ENCODE measurements at regions not wholly inside any gene's neighbourhood (a gene's known extent, or its start where the extent isn't known, plus 50 kb on each side); places are given as distances from the start of the nearest gene placed in this dataset.

GRCh38 chr2:204365811-204366210, 179.5 kb upstream of the PARD3B start:
- no peaks in the 10 kb centered on the region for H3F3A ChIP-seq (ENCODE audit: insufficient read depth, low read length)
- H3K9ac ChIP-seq (ENCODE audit: low read length), result no peak overlapping the region
- H4K20me1 ChIP-seq (ENCODE audit: insufficient read depth, low read length), result no peaks in the 10 kb centered on the region
- DNase-seq, result no peak
- no peak overlapping the region for H3K27ac ChIP-seq (ENCODE audit: low read length)
- H3K4me3 ChIP-seq (ENCODE audit: low read length), result no peak overlapping the region
- no peak overlapping the region for H2AFZ ChIP-seq (ENCODE audit: low read length)
- TF ChIP-seq EZH2 (optimal IDR thresholded peaks at IDR 0.05; ENCODE audit: low read depth, low read length) (no peak), CTCF (IDR thresholded peaks at IDR 0.05; ENCODE audit: low read length) (no peak), EZH2phosphoT487 (IDR thresholded peaks at IDR 0.05; ENCODE audit: low read length) (no peak)
- no peaks in the 10 kb centered on the region for H3K9me2 ChIP-seq (replicated peaks; ENCODE audit: insufficient read depth, low read length)
- no peaks in the 10 kb centered on the region for H3K4me1 ChIP-seq (ENCODE audit: low read length)
- H3K79me2 ChIP-seq (ENCODE audit: low read length), result no peaks in the 10 kb centered on the region
- H3K36me3 ChIP-seq (replicated peaks; ENCODE audit: insufficient read depth, low read length), result no peaks in the 10 kb centered on the region
- no peak overlapping the region for H3K4me2 ChIP-seq (ENCODE audit: low read depth, low read length)
- H3K27me3 ChIP-seq (replicated peaks; ENCODE audit: insufficient read depth, low read length), result no peaks in the 10 kb centered on the region
- H3K9me3 ChIP-seq (replicated peaks; ENCODE audit: insufficient read depth, low read length), result no peaks in the 10 kb centered on the region

- TF ChIP-seq CTCF (IDR thresholded peaks at IDR 0.05; ENCODE audit: low read length) (no peak), EZH2 (optimal IDR thresholded peaks at IDR 0.05; ENCODE audit: low read depth, low read length) (no peak)
- Histone ChIP-seq H3K9me3 (replicated peaks; ENCODE audit: insufficient read depth, low read length) (no peaks in the 10 kb centered on the region), H3K27me3 (replicated peaks; ENCODE audit: insufficient read depth, low read length) (no peaks in the 10 kb centered on the region), H4K20me1 (ENCODE audit: insufficient read depth, low read length) (no peaks in the 10 kb centered on the region), H3K79me2 (ENCODE audit: low read length) (no peaks in the 10 kb centered on the region), H3K4me1 (ENCODE audit: low read length) (no peaks in the 10 kb centered on the region), H3K9ac (ENCODE audit: low read length) (no peak overlapping the region), H3K4me2 (ENCODE audit: low read depth, low read length) (no peak overlapping the region), H3K36me3 (replicated peaks; ENCODE audit: insufficient read depth, low read length) (no peaks in the 10 kb centered on the region), H3K4me3 (ENCODE audit: low read length) (no peak overlapping the region), H3F3A (ENCODE audit: insufficient read depth, low read length) (no peaks in the 10 kb centered on the region), H2AFZ (ENCODE audit: low read length) (no peak overlapping the region), H3K9me2 (replicated peaks; ENCODE audit: insufficient read depth, low read length) (no peaks in the 10 kb centered on the region), H3K27ac (ENCODE audit: low read length) (no peak overlapping the region)
- DNase-seq, result no peak
These were observed 177.8 kb upstream of the PARD3B start for GRCh38 chr2:204367466-204367865.

GRCh38 chr2:204370172-204370718, 175.0 kb upstream of the PARD3B start:
- H3K27me3 ChIP-seq (replicated peaks; ENCODE audit: insufficient read depth, low read length), result no peaks in the 10 kb centered on the region
- H3F3A ChIP-seq (ENCODE audit: insufficient read depth, low read length), result no peaks in the 10 kb centered on the region
- H3K4me3 ChIP-seq (ENCODE audit: low read length), result no peak overlapping the region
- no peak overlapping the region for H2AFZ ChIP-seq (ENCODE audit: low read length)
- TF ChIP-seq CTCF (IDR thresholded peaks at IDR 0.05; ENCODE audit: low read length) (no peak), EZH2phosphoT487 (IDR thresholded peaks at IDR 0.05; ENCODE audit: low read length) (no peak), EZH2 (optimal IDR thresholded peaks at IDR 0.05; ENCODE audit: low read depth, low read length) (no peak)
- no peak overlapping the region for H3K4me2 ChIP-seq (ENCODE audit: low read depth, low read length)
- DNase-seq, result no peak
- no peaks in the 10 kb centered on the region for H3K79me2 ChIP-seq (ENCODE audit: low read length)
- no peaks in the 10 kb centered on the region for H3K4me1 ChIP-seq (ENCODE audit: low read length)
- H3K9me2 ChIP-seq (replicated peaks; ENCODE audit: insufficient read depth, low read length), result no peaks in the 10 kb centered on the region
- no peaks in the 10 kb centered on the region for H3K9me3 ChIP-seq (replicated peaks; ENCODE audit: insufficient read depth, low read length)
- no peak overlapping the region for H3K9ac ChIP-seq (ENCODE audit: low read length)
- H3K27ac ChIP-seq (ENCODE audit: low read length), result no peak overlapping the region
- no peaks in the 10 kb centered on the region for H3K36me3 ChIP-seq (replicated peaks; ENCODE audit: insufficient read depth, low read length)
- no peaks in the 10 kb centered on the region for H4K20me1 ChIP-seq (ENCODE audit: insufficient read depth, low read length)
